ENCODE measurements at regions not wholly inside any gene's neighbourhood (a gene's known extent, or its start where the extent isn't known, plus 50 kb on each side); places are given as distances from the start of the nearest gene placed in this dataset.

DNA sequence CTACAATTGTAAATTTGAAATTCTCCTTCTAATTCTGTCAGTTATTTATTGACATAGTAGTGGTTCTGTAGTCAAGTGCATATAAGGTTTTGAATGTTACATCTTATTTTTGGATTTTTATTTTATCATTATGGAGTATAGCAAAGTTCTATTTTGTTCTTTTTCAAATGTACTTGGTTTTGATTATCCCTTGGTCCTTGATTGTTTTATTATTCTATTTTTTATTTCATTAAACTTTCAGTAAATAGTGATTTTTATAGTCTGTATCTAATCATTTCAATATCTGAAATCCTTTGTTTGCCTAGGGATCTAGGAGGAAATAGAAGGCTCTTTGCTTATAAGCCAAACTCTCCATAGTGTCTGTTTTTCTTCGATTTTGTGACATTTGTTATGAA lies 87.8 kb downstream of the HFE start:
- Histone ChIP-seq H3K79me2 (ENCODE audit: insufficient read depth, low read length) (peaks cover 30% of the 10 kb centered on the region), H3K4me1 (ENCODE audit: insufficient read depth, low read length, poor library complexity, severe bottlenecking) (peaks cover 35% of the 10 kb centered on the region), H3K4me3 (ENCODE audit: low read length, poor library complexity, severe bottlenecking) (peak overlapping the region; percentile 9), H3K27me3 (ENCODE audit: insufficient read depth, low read length, poor library complexity, severe bottlenecking) (no peaks in the 10 kb centered on the region), H3K9me2 (replicated peaks; ENCODE audit: low read depth, low read length) (no peaks in the 10 kb centered on the region), H4K20me1 (ENCODE audit: insufficient read depth, low read length, poor library complexity, severe bottlenecking) (no peaks in the 10 kb centered on the region), H3K4me2 (ENCODE audit: low read depth, low read length, poor library complexity, severe bottlenecking) (peak overlapping the region; percentile 80), H2AFZ (ENCODE audit: low read length) (no peak overlapping the region), H3K9me3 (ENCODE audit: insufficient read depth, low read depth, low read length) (no peaks in the 10 kb centered on the region), H3K9ac (ENCODE audit: low read depth, low read length, poor library complexity, severe bottlenecking) (peak overlapping the region; percentile 96), H3F3A (ENCODE audit: low read depth) (peaks cover 9% of the 10 kb centered on the region), H3K36me3 (ENCODE audit: insufficient read depth, low read length) (no peaks in the 10 kb centered on the region)
- no peak for TF ChIP-seq EZH2phosphoT487 (IDR thresholded peaks at IDR 0.05; ENCODE audit: borderline replicate concordance)
- TF ChIP-seq, protein P1, sequence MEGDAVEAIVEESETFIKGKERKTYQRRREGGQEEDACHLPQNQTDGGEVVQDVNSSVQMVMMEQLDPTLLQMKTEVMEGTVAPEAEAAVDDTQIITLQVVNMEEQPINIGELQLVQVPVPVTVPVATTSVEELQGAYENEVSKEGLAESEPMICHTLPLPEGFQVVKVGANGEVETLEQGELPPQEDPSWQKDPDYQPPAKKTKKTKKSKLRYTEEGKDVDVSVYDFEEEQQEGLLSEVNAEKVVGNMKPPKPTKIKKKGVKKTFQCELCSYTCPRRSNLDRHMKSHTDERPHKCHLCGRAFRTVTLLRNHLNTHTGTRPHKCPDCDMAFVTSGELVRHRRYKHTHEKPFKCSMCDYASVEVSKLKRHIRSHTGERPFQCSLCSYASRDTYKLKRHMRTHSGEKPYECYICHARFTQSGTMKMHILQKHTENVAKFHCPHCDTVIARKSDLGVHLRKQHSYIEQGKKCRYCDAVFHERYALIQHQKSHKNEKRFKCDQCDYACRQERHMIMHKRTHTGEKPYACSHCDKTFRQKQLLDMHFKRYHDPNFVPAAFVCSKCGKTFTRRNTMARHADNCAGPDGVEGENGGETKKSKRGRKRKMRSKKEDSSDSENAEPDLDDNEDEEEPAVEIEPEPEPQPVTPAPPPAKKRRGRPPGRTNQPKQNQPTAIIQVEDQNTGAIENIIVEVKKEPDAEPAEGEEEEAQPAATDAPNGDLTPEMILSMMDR (conservative IDR thresholded peaks at IDR 0.05; ENCODE audit: low read length): no peak

DNA sequence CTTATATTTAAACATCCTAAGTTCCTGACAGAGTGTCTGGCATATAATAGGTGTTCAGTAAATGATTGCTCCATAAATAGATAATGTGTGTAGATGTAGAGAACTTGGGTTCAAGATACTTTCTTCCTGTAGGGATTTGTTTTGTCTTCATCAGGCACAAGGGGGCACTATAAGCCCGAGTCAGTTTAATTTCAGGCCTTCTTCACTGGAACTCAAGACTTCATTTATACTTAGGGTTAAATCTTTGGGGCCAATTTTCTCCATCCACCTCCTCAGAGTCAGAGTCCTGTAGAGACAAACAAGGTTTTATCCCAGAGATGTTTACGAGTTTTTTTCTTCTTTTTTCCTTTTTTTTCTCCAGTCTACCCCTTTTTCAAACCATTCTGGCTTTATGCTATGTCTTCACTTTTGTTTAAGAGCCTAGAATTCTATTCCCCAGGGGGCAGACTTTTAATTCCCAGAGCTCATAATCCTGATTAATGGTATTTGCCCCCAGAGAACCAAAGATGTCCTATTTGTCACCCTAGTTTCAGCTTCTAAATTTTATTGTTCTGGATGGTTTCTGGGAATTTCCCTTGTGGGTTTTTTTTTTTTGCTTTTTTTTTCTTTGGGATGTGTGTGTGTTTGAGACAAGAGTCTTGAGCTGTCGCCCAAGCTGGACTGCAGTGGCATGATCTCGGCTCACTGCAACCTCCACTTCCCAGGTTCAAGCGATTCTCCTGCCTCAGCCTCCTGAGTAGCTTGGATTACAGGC lies 88.4 kb downstream of the HFE start:
- H3K27me3 ChIP-seq (ENCODE audit: insufficient read depth, low read length, poor library complexity, severe bottlenecking): no peaks in the 10 kb centered on the region
- H3K79me2 ChIP-seq (ENCODE audit: insufficient read depth, low read length): peaks cover 25% of the 10 kb centered on the region
- H3K9me2 ChIP-seq (replicated peaks; ENCODE audit: low read depth, low read length): no peaks in the 10 kb centered on the region
- TF ChIP-seq EZH2phosphoT487 (IDR thresholded peaks at IDR 0.05; ENCODE audit: borderline replicate concordance): no peak
- TF ChIP-seq, protein P1 (conservative IDR thresholded peaks at IDR 0.05; ENCODE audit: low read length): peak; percentile 82
- no peaks in the 10 kb centered on the region for H3K36me3 ChIP-seq (ENCODE audit: insufficient read depth, low read length)
- H3K9ac ChIP-seq (ENCODE audit: low read depth, low read length, poor library complexity, severe bottlenecking): peak overlapping the region; percentile 96
- H3K4me3 ChIP-seq (ENCODE audit: low read length, poor library complexity, severe bottlenecking): peak overlapping the region; percentile 11
- H3K9me3 ChIP-seq (ENCODE audit: insufficient read depth, low read depth, low read length): no peaks in the 10 kb centered on the region
- no peak overlapping the region for H2AFZ ChIP-seq (ENCODE audit: low read length)
- peaks cover 35% of the 10 kb centered on the region for H3K4me1 ChIP-seq (ENCODE audit: insufficient read depth, low read length, poor library complexity, severe bottlenecking)
- H4K20me1 ChIP-seq (ENCODE audit: insufficient read depth, low read length, poor library complexity, severe bottlenecking): no peaks in the 10 kb centered on the region
- H3K4me2 ChIP-seq (ENCODE audit: low read depth, low read length, poor library complexity, severe bottlenecking): peak overlapping the region; percentile 80
- H3F3A ChIP-seq (ENCODE audit: low read depth): peaks cover 7% of the 10 kb centered on the region

DNA sequence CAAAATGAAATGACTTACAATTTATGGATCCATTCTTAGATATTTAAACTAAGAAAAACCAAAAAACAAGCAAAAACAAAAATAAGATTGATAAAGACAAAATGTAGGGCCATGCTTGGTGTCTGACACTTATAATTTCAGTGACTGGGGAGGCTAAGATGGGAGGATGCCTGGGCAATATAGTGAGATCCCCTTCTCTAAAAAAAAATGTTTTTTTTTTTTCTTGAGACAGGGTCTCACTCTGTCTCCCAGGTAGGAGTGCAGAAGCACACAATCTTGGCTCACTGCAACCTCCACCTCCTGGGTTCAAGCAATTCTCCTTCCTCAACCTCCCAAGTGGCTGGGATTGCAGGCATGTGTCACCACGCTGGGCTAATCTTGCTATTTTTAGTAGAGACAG lies 92.4 kb downstream of the HFE start:
- Histone ChIP-seq H2AFZ (ENCODE audit: low read length) (no peak overlapping the region), H3K4me2 (ENCODE audit: low read depth, low read length, poor library complexity, severe bottlenecking) (no peak overlapping the region), H3K79me2 (ENCODE audit: insufficient read depth, low read length) (peaks cover 3% of the 10 kb centered on the region), H3K36me3 (ENCODE audit: insufficient read depth, low read length) (no peaks in the 10 kb centered on the region), H3K4me3 (ENCODE audit: low read length, poor library complexity, severe bottlenecking) (no peak overlapping the region), H3K9ac (ENCODE audit: low read depth, low read length, poor library complexity, severe bottlenecking) (no peak overlapping the region), H3K27me3 (ENCODE audit: insufficient read depth, low read length, poor library complexity, severe bottlenecking) (no peaks in the 10 kb centered on the region), H3K9me3 (ENCODE audit: insufficient read depth, low read depth, low read length) (no peaks in the 10 kb centered on the region), H3K4me1 (ENCODE audit: insufficient read depth, low read length, poor library complexity, severe bottlenecking) (peaks cover 30% of the 10 kb centered on the region), H3K9me2 (replicated peaks; ENCODE audit: low read depth, low read length) (no peaks in the 10 kb centered on the region), H4K20me1 (ENCODE audit: insufficient read depth, low read length, poor library complexity, severe bottlenecking) (no peaks in the 10 kb centered on the region), H3F3A (ENCODE audit: low read depth) (no peaks in the 10 kb centered on the region; the same call in none of the 2 replicates)
- TF ChIP-seq, protein P1 (conservative IDR thresholded peaks at IDR 0.05; ENCODE audit: low read length): no peak
- TF ChIP-seq EZH2phosphoT487 (IDR thresholded peaks at IDR 0.05; ENCODE audit: borderline replicate concordance): no peak
